ENCODE measurements at regions not wholly inside any gene's neighbourhood (a gene's known extent, or its start where the extent isn't known, plus 50 kb on each side); places are given as distances from the start of the nearest gene placed in this dataset.

GRCh38 chr6:148657048-148657447 lies 89.8 kb upstream of the UST start:
- Histone ChIP-seq H3K4me1 (ENCODE audit: control insufficient read depth in 2 of 2, insufficient read depth in 2 of 2, low read length in 2 of 2) (peaks cover 13 to 16% of the 10 kb centered on the region in 2 donors), H3K27me3 (replicated peaks in 1 of 4; ENCODE audit: control extremely low read depth in 1 of 4, control insufficient read depth in 3 of 4, insufficient read depth in 4 of 4, low read length in 3 of 4) (no peaks in the 10 kb centered on the region), H3K9ac (ENCODE audit: low read length) (no peak overlapping the region), H4K20me1 (ENCODE audit: control insufficient read depth, insufficient read depth, low read length, poor library complexity, severe bottlenecking) (no peaks in the 10 kb centered on the region), H3K4me2 (replicated peaks; ENCODE audit: low read depth, low read length, poor library complexity, severe bottlenecking) (peak overlapping the region; percentile 30), H3K9me3 (ENCODE audit: control extremely low read depth in 1 of 3, control insufficient read depth in 2 of 3, insufficient read depth in 1 of 3, low read length in 2 of 3) (peaks cover 0 to 6% (median 2%) of the 10 kb centered on the region in 3 donors), H3K79me2 (ENCODE audit: control insufficient read depth, insufficient read depth, low read length) (no peaks in the 10 kb centered on the region), H2AFZ (ENCODE audit: insufficient read depth, low read depth, low read length, poor library complexity, severe bottlenecking) (peak overlapping the region; percentile 32), H3K36me3 (replicated peaks in 1 of 2; ENCODE audit: control extremely low read depth in 1 of 2, control insufficient read depth in 1 of 2, extremely low read depth in 1 of 2, insufficient read depth in 2 of 2, low read length in 1 of 2) (no peaks in the 10 kb centered on the region), H3K4me3 (ENCODE audit: control extremely low read depth in 1 of 5, extremely low read depth in 1 of 5, insufficient read depth in 1 of 5, low read depth in 2 of 5, low read length in 4 of 5) (no peak overlapping the region), H3K27ac (ENCODE audit: low read length in 2 of 2) (peak overlapping the region; percentile 31 to 47)
- intact Hi-C loops (cut with micrococcal nuclease): loop anchor here (2.0 kb wide), 1 partner anchor 20 kb away; no protein-coding TSS in a partner anchor
- 0% methylated on average over 1 of the region's 4 CpGs for WGBS (ENCODE audit: insufficient coverage)
- Mint-ChIP-seq H3K27me3 (no peaks in the 10 kb centered on the region), H3K9me3 (ENCODE audit: insufficient read depth) (peaks cover 19% of the 10 kb centered on the region), H3K27ac (peak overlapping the region; percentile 68), H3K4me1 (peaks cover 17% of the 10 kb centered on the region), H3K4me3 (peak overlapping the region; percentile 60)
- peak; percentile 64 for DNase-seq
- ATAC-seq (ENCODE audit: low read depth): peak; percentile 75
- POLR2A ChIA-PET: no interaction called here
- TF ChIP-seq EZH2 (IDR thresholded peaks at IDR 0.05; ENCODE audit: borderline replicate concordance, insufficient read depth, low read depth, low read length, poor library complexity, severe bottlenecking) (no peak), CTCF (IDR thresholded peaks at IDR 0.05) (no peak)
- CTCF ChIA-PET: no interaction called here

GRCh38 chr6:148658681-148659430 lies 88.0 kb upstream of the UST start:
- WGBS (ENCODE audit: insufficient coverage): no CpG with 5 or more reads among the region's 2 CpGs
- no peaks in the 10 kb centered on the region for H4K20me1 ChIP-seq (ENCODE audit: control insufficient read depth, insufficient read depth, low read length, poor library complexity, severe bottlenecking)
- Mint-ChIP-seq H3K27me3 (no peaks in the 10 kb centered on the region), H3K4me3 (no peak overlapping the region), H3K27ac (no peak overlapping the region), H3K9me3 (ENCODE audit: insufficient read depth) (peaks cover 17% of the 10 kb centered on the region), H3K4me1 (peaks cover 23% of the 10 kb centered on the region)
- H3K4me3 ChIP-seq (ENCODE audit: control extremely low read depth in 1 of 5, extremely low read depth in 1 of 5, insufficient read depth in 1 of 5, low read depth in 2 of 5, low read length in 4 of 5): no peak overlapping the region
- H3K9ac ChIP-seq (ENCODE audit: low read length): no peak overlapping the region
- H3K36me3 ChIP-seq (replicated peaks in 1 of 2; ENCODE audit: control extremely low read depth in 1 of 2, control insufficient read depth in 1 of 2, extremely low read depth in 1 of 2, insufficient read depth in 2 of 2, low read length in 1 of 2): no peaks in the 10 kb centered on the region
- ChIA-PET CTCF (no interaction called here), POLR2A (no interaction called here)
- no peak overlapping the region for H3K27ac ChIP-seq (ENCODE audit: low read length in 2 of 2)
- H3K9me3 ChIP-seq (ENCODE audit: control extremely low read depth in 1 of 3, control insufficient read depth in 2 of 3, insufficient read depth in 1 of 3, low read length in 2 of 3): peaks cover 0 to 2% (median 0%) of the 10 kb centered on the region in 3 donors
- H3K4me2 ChIP-seq (replicated peaks; ENCODE audit: low read depth, low read length, poor library complexity, severe bottlenecking): no peak overlapping the region
- intact Hi-C loops (cut with micrococcal nuclease): no loop called here
- ATAC-seq (ENCODE audit: low read depth): no peak
- no peak overlapping the region for H2AFZ ChIP-seq (ENCODE audit: insufficient read depth, low read depth, low read length, poor library complexity, severe bottlenecking)
- TF ChIP-seq CTCF (IDR thresholded peaks at IDR 0.05) (no peak), EZH2 (IDR thresholded peaks at IDR 0.05; ENCODE audit: borderline replicate concordance, insufficient read depth, low read depth, low read length, poor library complexity, severe bottlenecking) (no peak)
- DNase-seq: no peak
- no peaks in the 10 kb centered on the region for H3K27me3 ChIP-seq (replicated peaks in 1 of 4; ENCODE audit: control extremely low read depth in 1 of 4, control insufficient read depth in 3 of 4, insufficient read depth in 4 of 4, low read length in 3 of 4)
- H3K79me2 ChIP-seq (ENCODE audit: control insufficient read depth, insufficient read depth, low read length): no peaks in the 10 kb centered on the region
- H3K4me1 ChIP-seq (ENCODE audit: control insufficient read depth in 2 of 2, insufficient read depth in 2 of 2, low read length in 2 of 2): peaks cover 13 to 16% of the 10 kb centered on the region in 2 donors

Measured in B cell (primary cell).